GM23338 (cell line): ENCODE measurements at regions not wholly inside any gene's neighbourhood (a gene's known extent, or its start where the extent isn't known, plus 50 kb on each side); places are given as distances from the start of the nearest gene placed in this dataset.

Experiments
- ATAC-seq: fragments of 200-7000 bp; cut with Tn5 transposase; 3 replicates; pipeline ENCODE4 v1.9.1; 2020
- DNase-seq: peaks from one replicate; pipeline ENCODE4 v3.0.0-alpha.2; 2015; ENCODE audit warnings: low spot score
- H2AFZ ChIP-seq: fragments of 200-600 bp; sonication (generic); 2 replicates; pipeline ENCODE4 v1.8.0; 2016; ENCODE audit warnings: antibody characterized with exemption, mild to moderate bottlenecking, moderate library complexity
- H3F3A ChIP-seq: fragments of 200-600 bp; sonication (generic); replicated peaks from 2 replicates; pipeline ENCODE4 v1.8.0; 2017; ENCODE audit warnings: antibody characterized with exemption, mixed run types, low read depth
- H3K27ac ChIP-seq: fragments of 200-600 bp; sonication (generic); 2 replicates; pipeline ENCODE4 v1.6.1; 2016; ENCODE audit warnings: low read depth
- H3K27me3 ChIP-seq: fragments of 200-600 bp; sonication (generic); 2 replicates; pipeline ENCODE4 v1.8.0; 2016; ENCODE audit warnings: mild to moderate bottlenecking, mixed run types, moderate library complexity; ENCODE audit not compliant: insufficient read depth
- H3K36me3 ChIP-seq: fragments of 200-600 bp; sonication (generic); 2 replicates; pipeline ENCODE4 v1.8.0; 2016; ENCODE audit warnings: mild to moderate bottlenecking; ENCODE audit not compliant: insufficient read depth
- H3K4me1 ChIP-seq: fragments of 200-600 bp; sonication (generic); 2 replicates; pipeline ENCODE4 v1.8.0; 2016; ENCODE audit warnings: mild to moderate bottlenecking, moderate library complexity; ENCODE audit not compliant: insufficient read depth
- H3K4me2 ChIP-seq: fragments of 200-600 bp; sonication (generic); 2 replicates; pipeline ENCODE4 v1.7.1; 2017; ENCODE audit warnings: mixed run types
- H3K4me3 ChIP-seq: fragments of 200-600 bp; sonication (generic); 2 replicates; pipeline ENCODE4 v1.6.1; 2016; ENCODE audit warnings: mixed run types
- H3K79me2 ChIP-seq: fragments of 200-600 bp; sonication (generic); replicated peaks from 2 replicates; pipeline ENCODE4 v1.8.0; 2017; ENCODE audit warnings: mild to moderate bottlenecking; ENCODE audit not compliant: insufficient read depth
- H3K9me2 ChIP-seq: fragments of 200-600 bp; sonication (generic); 2 replicates; pipeline ENCODE4 v1.8.0; 2017; ENCODE audit not compliant: insufficient read depth
- H4K20me1 ChIP-seq: fragments of 200-600 bp; sonication (generic); replicated peaks from 2 replicates; pipeline ENCODE4 v1.8.0; 2017; ENCODE audit warnings: mild to moderate bottlenecking; ENCODE audit not compliant: insufficient read depth
- H3K27ac Mint-ChIP-seq: 2 replicates; pipeline ENCODE4 v1.8.0; 2020; ENCODE audit warnings: inconsistent platforms, mild to moderate bottlenecking, moderate library complexity, mixed read lengths
- H3K27me3 Mint-ChIP-seq: 3 replicates; pipeline ENCODE4 v1.8.0; 2022; ENCODE audit warnings: low read depth, mild to moderate bottlenecking, moderate library complexity, mixed read lengths, inconsistent platforms; ENCODE audit not compliant: insufficient read depth, poor library complexity
- H3K36me3 Mint-ChIP-seq: 3 replicates; pipeline ENCODE4 v1.8.0; 2021; ENCODE audit warnings: low read depth, mild to moderate bottlenecking, inconsistent platforms, moderate library complexity, mixed read lengths
- H3K4me1 Mint-ChIP-seq: 3 replicates; pipeline ENCODE4 v1.8.0; 2020; ENCODE audit warnings: mild to moderate bottlenecking, inconsistent platforms, mixed read lengths
- H3K4me3 Mint-ChIP-seq: 3 replicates; pipeline ENCODE4 v1.8.0; 2021; ENCODE audit warnings: moderate library complexity, mild to moderate bottlenecking, inconsistent platforms, mixed read lengths
- H3K9me3 Mint-ChIP-seq: 3 replicates; pipeline ENCODE4 v1.8.0; 2020; ENCODE audit warnings: moderate library complexity, mild to moderate bottlenecking, inconsistent platforms, mixed read lengths
- TF ChIP-seq, protein P1 (sequence below): fragments of 250-450 bp; sonication (Bioruptor Pico); IDR thresholded peaks from 2 replicates; pipeline ENCODE4 v1.5.0; 2020; ENCODE audit warnings: mild to moderate bottlenecking, moderate library complexity
- TF ChIP-seq, protein P2 (sequence below), 2 experiments: fragments of 200-600 bp in 1 of 2; sonication (generic) in 1 of 2; conservative IDR thresholded peaks; 2 replicates each; pipeline versions ENCODE4 v1.5.1 to v1.6.1; 2016 to 2017; ENCODE audit warnings: antibody characterized with exemption in 2 of 2, low read depth in 2 of 2, mild to moderate bottlenecking in 2 of 2, moderate library complexity in 1 of 2

GRCh38 chr5:1666812-1667588, 132.6 kb downstream of the MRPL36 start:
- H3K4me2 ChIP-seq = peak overlapping the region; percentile 74
- H3K9me2 ChIP-seq = peaks cover 5% of the 10 kb centered on the region; the same call in 1 of the 2 replicates
- no peaks in the 10 kb centered on the region for H4K20me1 ChIP-seq
- Mint-ChIP-seq H3K27me3 (peaks cover 31% of the 10 kb centered on the region), H3K27ac (no peak overlapping the region), H3K36me3 (no peaks in the 10 kb centered on the region; the same call in 2 of the 3 replicates), H3K9me3 (peaks cover 3% of the 10 kb centered on the region; the same call in 2 of the 3 replicates), H3K4me1 (peaks cover 17% of the 10 kb centered on the region), H3K4me3 (peak overlapping the region; percentile 63)
- TF ChIP-seq, protein P1, sequence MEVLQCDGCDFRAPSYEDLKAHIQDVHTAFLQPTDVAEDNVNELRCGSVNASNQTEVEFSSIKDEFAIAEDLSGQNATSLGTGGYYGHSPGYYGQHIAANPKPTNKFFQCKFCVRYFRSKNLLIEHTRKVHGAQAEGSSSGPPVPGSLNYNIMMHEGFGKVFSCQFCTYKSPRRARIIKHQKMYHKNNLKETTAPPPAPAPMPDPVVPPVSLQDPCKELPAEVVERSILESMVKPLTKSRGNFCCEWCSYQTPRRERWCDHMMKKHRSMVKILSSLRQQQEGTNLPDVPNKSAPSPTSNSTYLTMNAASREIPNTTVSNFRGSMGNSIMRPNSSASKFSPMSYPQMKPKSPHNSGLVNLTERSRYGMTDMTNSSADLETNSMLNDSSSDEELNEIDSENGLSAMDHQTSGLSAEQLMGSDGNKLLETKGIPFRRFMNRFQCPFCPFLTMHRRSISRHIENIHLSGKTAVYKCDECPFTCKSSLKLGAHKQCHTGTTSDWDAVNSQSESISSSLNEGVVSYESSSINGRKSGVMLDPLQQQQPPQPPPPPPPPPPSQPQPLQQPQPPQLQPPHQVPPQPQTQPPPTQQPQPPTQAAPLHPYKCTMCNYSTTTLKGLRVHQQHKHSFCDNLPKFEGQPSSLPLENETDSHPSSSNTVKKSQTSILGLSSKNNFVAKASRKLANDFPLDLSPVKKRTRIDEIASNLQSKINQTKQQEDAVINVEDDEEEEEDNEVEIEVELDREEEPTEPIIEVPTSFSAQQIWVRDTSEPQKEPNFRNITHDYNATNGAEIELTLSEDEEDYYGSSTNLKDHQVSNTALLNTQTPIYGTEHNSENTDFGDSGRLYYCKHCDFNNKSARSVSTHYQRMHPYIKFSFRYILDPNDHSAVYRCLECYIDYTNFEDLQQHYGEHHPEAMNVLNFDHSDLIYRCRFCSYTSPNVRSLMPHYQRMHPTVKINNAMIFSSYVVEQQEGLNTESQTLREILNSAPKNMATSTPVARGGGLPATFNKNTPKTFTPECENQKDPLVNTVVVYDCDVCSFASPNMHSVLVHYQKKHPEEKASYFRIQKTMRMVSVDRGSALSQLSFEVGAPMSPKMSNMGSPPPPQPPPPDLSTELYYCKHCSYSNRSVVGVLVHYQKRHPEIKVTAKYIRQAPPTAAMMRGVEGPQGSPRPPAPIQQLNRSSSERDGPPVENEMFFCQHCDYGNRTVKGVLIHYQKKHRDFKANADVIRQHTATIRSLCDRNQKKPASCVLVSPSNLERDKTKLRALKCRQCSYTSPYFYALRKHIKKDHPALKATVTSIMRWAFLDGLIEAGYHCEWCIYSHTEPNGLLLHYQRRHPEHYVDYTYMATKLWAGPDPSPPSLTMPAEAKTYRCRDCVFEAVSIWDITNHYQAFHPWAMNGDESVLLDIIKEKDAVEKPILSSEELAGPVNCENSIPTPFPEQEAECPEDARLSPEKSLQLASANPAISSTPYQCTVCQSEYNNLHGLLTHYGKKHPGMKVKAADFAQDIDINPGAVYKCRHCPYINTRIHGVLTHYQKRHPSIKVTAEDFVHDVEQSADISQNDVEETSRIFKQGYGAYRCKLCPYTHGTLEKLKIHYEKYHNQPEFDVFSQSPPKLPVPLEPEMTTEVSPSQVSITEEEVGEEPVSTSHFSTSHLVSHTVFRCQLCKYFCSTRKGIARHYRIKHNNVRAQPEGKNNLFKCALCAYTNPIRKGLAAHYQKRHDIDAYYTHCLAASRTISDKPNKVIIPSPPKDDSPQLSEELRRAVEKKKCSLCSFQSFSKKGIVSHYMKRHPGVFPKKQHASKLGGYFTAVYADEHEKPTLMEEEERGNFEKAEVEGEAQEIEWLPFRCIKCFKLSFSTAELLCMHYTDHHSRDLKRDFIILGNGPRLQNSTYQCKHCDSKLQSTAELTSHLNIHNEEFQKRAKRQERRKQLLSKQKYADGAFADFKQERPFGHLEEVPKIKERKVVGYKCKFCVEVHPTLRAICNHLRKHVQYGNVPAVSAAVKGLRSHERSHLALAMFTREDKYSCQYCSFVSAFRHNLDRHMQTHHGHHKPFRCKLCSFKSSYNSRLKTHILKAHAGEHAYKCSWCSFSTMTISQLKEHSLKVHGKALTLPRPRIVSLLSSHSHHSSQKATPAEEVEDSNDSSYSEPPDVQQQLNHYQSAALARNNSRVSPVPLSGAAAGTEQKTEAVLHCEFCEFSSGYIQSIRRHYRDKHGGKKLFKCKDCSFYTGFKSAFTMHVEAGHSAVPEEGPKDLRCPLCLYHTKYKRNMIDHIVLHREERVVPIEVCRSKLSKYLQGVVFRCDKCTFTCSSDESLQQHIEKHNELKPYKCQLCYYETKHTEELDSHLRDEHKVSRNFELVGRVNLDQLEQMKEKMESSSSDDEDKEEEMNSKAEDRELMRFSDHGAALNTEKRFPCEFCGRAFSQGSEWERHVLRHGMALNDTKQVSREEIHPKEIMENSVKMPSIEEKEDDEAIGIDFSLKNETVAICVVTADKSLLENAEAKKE (CRISPR knock-in tag) = no peak
- TF ChIP-seq, protein P2, sequence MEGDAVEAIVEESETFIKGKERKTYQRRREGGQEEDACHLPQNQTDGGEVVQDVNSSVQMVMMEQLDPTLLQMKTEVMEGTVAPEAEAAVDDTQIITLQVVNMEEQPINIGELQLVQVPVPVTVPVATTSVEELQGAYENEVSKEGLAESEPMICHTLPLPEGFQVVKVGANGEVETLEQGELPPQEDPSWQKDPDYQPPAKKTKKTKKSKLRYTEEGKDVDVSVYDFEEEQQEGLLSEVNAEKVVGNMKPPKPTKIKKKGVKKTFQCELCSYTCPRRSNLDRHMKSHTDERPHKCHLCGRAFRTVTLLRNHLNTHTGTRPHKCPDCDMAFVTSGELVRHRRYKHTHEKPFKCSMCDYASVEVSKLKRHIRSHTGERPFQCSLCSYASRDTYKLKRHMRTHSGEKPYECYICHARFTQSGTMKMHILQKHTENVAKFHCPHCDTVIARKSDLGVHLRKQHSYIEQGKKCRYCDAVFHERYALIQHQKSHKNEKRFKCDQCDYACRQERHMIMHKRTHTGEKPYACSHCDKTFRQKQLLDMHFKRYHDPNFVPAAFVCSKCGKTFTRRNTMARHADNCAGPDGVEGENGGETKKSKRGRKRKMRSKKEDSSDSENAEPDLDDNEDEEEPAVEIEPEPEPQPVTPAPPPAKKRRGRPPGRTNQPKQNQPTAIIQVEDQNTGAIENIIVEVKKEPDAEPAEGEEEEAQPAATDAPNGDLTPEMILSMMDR (conservative IDR thresholded peaks at IDR 0.05; ENCODE audit: low read depth in 2 of 2) = peak; percentile 37 to 80; a peak in 3 of 4 replicates
- peaks cover 6% of the 10 kb centered on the region; the same call in 1 of the 2 replicates for H3K4me1 ChIP-seq
- DNase-seq = peak; percentile 73
- H3K27me3 ChIP-seq = peaks cover 26% of the 10 kb centered on the region
- H3F3A ChIP-seq = no peaks in the 10 kb centered on the region
- H3K79me2 ChIP-seq = no peaks in the 10 kb centered on the region
- H3K4me3 ChIP-seq = peak overlapping the region; percentile 61
- peak; percentile 51 for ATAC-seq
- H3K27ac ChIP-seq = no peak overlapping the region
- H3K36me3 ChIP-seq = no peaks in the 10 kb centered on the region
- peak overlapping the region; percentile 81; the same call in 1 of the 2 replicates for H2AFZ ChIP-seq
